Neural cell (in vitro differentiated cells): ENCODE measurements at regions not wholly inside any gene's neighbourhood (a gene's known extent, or its start where the extent isn't known, plus 50 kb on each side); places are given as distances from the start of the nearest gene placed in this dataset.

Source experiments
- H2AFZ ChIP-seq: fragments of 200-600, 300-800 bp; sonication (generic), shearing (Covaris generic); 2 replicates; pipeline ENCODE4 v1.6.0; 2014; ENCODE audit warnings: low read depth, mild to moderate bottlenecking, antibody characterized with exemption, low read length, moderate library complexity
- H3F3A ChIP-seq: fragments of 200-600 bp; shearing (Covaris generic); 2 replicates; pipeline ENCODE4 v1.6.1; 2016; ENCODE audit warnings: mild to moderate bottlenecking, moderate library complexity, mixed read lengths, antibody characterized with exemption, low read length; ENCODE audit not compliant: insufficient read depth, poor library complexity, severe bottlenecking
- H3K27ac ChIP-seq: fragments of 200-600, 300-800 bp; sonication (generic), shearing (Covaris generic); 2 replicates; pipeline ENCODE4 v1.5.1; 2014; ENCODE audit warnings: mild to moderate bottlenecking, low read length, moderate library complexity
- H3K27me3 ChIP-seq: fragments of 300-800, 200-600 bp; sonication (generic), shearing (Covaris generic); 2 replicates; pipeline ENCODE4 v1.6.0; 2014; ENCODE audit warnings: mild to moderate bottlenecking, low read depth, low read length, moderate library complexity; ENCODE audit not compliant: insufficient read depth
- H3K36me3 ChIP-seq: fragments of 300-800, 200-600 bp; sonication (generic), shearing (Covaris generic); 2 replicates; pipeline ENCODE4 v1.5.1; 2014; ENCODE audit warnings: mild to moderate bottlenecking, antibody characterized with exemption, low read length, moderate library complexity; ENCODE audit not compliant: insufficient read depth
- H3K4me2 ChIP-seq: fragments of 300-800, 200-600 bp; sonication (generic), shearing (Covaris generic); 2 replicates; pipeline ENCODE4 v1.6.0; 2014; ENCODE audit warnings: mild to moderate bottlenecking, low read length
- H3K4me3 ChIP-seq: fragments of 300-800, 200-600 bp; sonication (generic), shearing (Covaris generic); 2 replicates; pipeline ENCODE4 v1.5.1; 2014; ENCODE audit warnings: mild to moderate bottlenecking, low read length, moderate library complexity
- H3K79me2 ChIP-seq: fragments of 200-600 bp; shearing (Covaris generic); replicated peaks from 2 replicates; pipeline ENCODE4 v1.6.0; 2014; ENCODE audit warnings: mild to moderate bottlenecking, low read length, moderate library complexity; ENCODE audit not compliant: insufficient read depth
- H3K9ac ChIP-seq: fragments of 300-800, 200-600 bp; sonication (generic), shearing (Covaris generic); 2 replicates; pipeline ENCODE4 v1.6.1; 2016; ENCODE audit warnings: mild to moderate bottlenecking, low read length, mixed read lengths
- H3K9me2 ChIP-seq: fragments of 200-600 bp; shearing (Covaris generic); 2 replicates; pipeline ENCODE4 v1.6.1; 2016; ENCODE audit warnings: mild to moderate bottlenecking, low read length, mixed read lengths; ENCODE audit not compliant: insufficient read depth
- H3K9me3 ChIP-seq: fragments of 200-600, 300-800 bp; sonication (generic), shearing (Covaris generic); 2 replicates; pipeline ENCODE4 v1.6.1; 2016; ENCODE audit warnings: mild to moderate bottlenecking, mixed run types, low read length, moderate library complexity, mixed read lengths
- H4K20me1 ChIP-seq: fragments of 200-600 bp; shearing (Covaris generic); 2 replicates; pipeline ENCODE4 v1.6.1; 2016; ENCODE audit warnings: mild to moderate bottlenecking, mixed run types; ENCODE audit not compliant: insufficient read depth
- CTCF ChIP-seq: fragments of 450-650 bp; IDR thresholded peaks from 2 replicates; pipeline ENCODE4 v1.5.1; 2014; ENCODE audit warnings: antibody characterized with exemption, mild to moderate bottlenecking, moderate library complexity; ENCODE audit not compliant: poor library complexity, severe bottlenecking
- EP300 ChIP-seq: fragments of 450-650 bp; conservative IDR thresholded peaks from 2 replicates; pipeline ENCODE4 v1.6.1; 2014; ENCODE audit warnings: antibody characterized with exemption, mild to moderate bottlenecking, moderate library complexity; ENCODE audit not compliant: poor library complexity, severe bottlenecking
- EZH2 ChIP-seq: fragments of 200-600, 300-800 bp; shearing (Covaris generic), sonication (generic); IDR thresholded peaks from 2 replicates; pipeline ENCODE4 v1.6.1; 2014; ENCODE audit warnings: antibody characterized with exemption, low read length, borderline replicate concordance, mild to moderate bottlenecking; ENCODE audit not compliant: insufficient read depth, poor library complexity, severe bottlenecking
- MXI1 ChIP-seq: fragments of 450-650 bp; conservative IDR thresholded peaks from 2 replicates; pipeline ENCODE4 v1.6.1; 2014; ENCODE audit warnings: antibody characterized with exemption, mild to moderate bottlenecking; ENCODE audit not compliant: poor library complexity, severe bottlenecking
- RAD21 ChIP-seq: fragments of 450-650 bp; conservative IDR thresholded peaks from 2 replicates; pipeline ENCODE4 v1.6.1; 2014; ENCODE audit warnings: antibody characterized with exemption, mild to moderate bottlenecking, moderate library complexity
- REST ChIP-seq: IDR thresholded peaks from 2 replicates; pipeline ENCODE4 v1.6.1; 2012; ENCODE audit warnings: borderline replicate concordance
- SMC3 ChIP-seq: fragments of 450-650 bp; conservative IDR thresholded peaks from 2 replicates; pipeline ENCODE4 v1.6.1; 2014; ENCODE audit warnings: antibody characterized with exemption, mild to moderate bottlenecking, moderate library complexity; ENCODE audit not compliant: poor library complexity
- TAF1 ChIP-seq: IDR thresholded peaks from 2 replicates; pipeline ENCODE4 v1.6.1; 2012; ENCODE audit warnings: low read depth

GRCh38 chr2:195388028-195388427 is 269.0 kb upstream of the SLC39A10 start:
- no peaks in the 10 kb centered on the region for H3K9me2 ChIP-seq
- no peak overlapping the region for H3K4me2 ChIP-seq
- H3K4me3 ChIP-seq, result no peak overlapping the region
- H3K9ac ChIP-seq, result no peak overlapping the region
- H4K20me1 ChIP-seq, result no peaks in the 10 kb centered on the region
- H3K9me3 ChIP-seq, result no peaks in the 10 kb centered on the region
- H3K36me3 ChIP-seq, result no peaks in the 10 kb centered on the region
- TF ChIP-seq REST (no peak), EZH2 (no peak), EP300 (no peak), RAD21 (no peak), SMC3 (no peak), MXI1 (no peak)
- H2AFZ ChIP-seq, result no peak overlapping the region
- no peaks in the 10 kb centered on the region for H3K27me3 ChIP-seq
- H3F3A ChIP-seq, result no peaks in the 10 kb centered on the region
- H3K27ac ChIP-seq, result no peak overlapping the region
- H3K79me2 ChIP-seq, result no peaks in the 10 kb centered on the region

- H3K36me3 ChIP-seq, result no peaks in the 10 kb centered on the region
- no peaks in the 10 kb centered on the region for H3F3A ChIP-seq
- no peaks in the 10 kb centered on the region for H3K9me2 ChIP-seq
- no peaks in the 10 kb centered on the region for H3K79me2 ChIP-seq
- no peaks in the 10 kb centered on the region for H3K9me3 ChIP-seq
- no peaks in the 10 kb centered on the region for H4K20me1 ChIP-seq
- no peak overlapping the region for H3K27ac ChIP-seq
- no peaks in the 10 kb centered on the region for H3K27me3 ChIP-seq
- no peak overlapping the region for H3K4me2 ChIP-seq
- H2AFZ ChIP-seq, result no peak overlapping the region
- TF ChIP-seq RAD21 (no peak), EZH2 (no peak), TAF1 (no peak), CTCF (no peak), SMC3 (no peak)
- no peak overlapping the region for H3K4me3 ChIP-seq
- no peak overlapping the region for H3K9ac ChIP-seq
These were observed 274.8 kb upstream of the SLC39A10 start for GRCh38 chr2:195382186-195382585.
